Sciatic nerve (tissue), 2 donors: ENCODE measurements at regions not wholly inside any gene's neighbourhood (a gene's known extent, or its start where the extent isn't known, plus 50 kb on each side); places are given as distances from the start of the nearest gene placed in this dataset.
"Not testable (repeated sequence)": the region's sequence is repeated elsewhere in the genome, so short reads cannot be mapped to it uniquely, and the experiment has no call there.

Experiments
- ATAC-seq: fragments of 200-7000 bp; cut with Tn5 transposase; one replicate; pipeline ENCODE4 v1.9.1; 2020; ENCODE audit warnings: mild to moderate bottlenecking, moderate library complexity
- DNase-seq: peaks from one replicate; pipeline ENCODE4 v3.0.0-alpha.2; 2020; ENCODE audit warnings: low spot score
- intact Hi-C: fragments of 100-400 bp; cut with DNase I; formaldehyde crosslinking; loops from one replicate; pipeline ENCODE4 v1.14.2; 2022
- donor health status: DM: no; HTN: no; CAD: no.
- donor health status: DM: no; HTN: no; CAD: no.

DNA sequence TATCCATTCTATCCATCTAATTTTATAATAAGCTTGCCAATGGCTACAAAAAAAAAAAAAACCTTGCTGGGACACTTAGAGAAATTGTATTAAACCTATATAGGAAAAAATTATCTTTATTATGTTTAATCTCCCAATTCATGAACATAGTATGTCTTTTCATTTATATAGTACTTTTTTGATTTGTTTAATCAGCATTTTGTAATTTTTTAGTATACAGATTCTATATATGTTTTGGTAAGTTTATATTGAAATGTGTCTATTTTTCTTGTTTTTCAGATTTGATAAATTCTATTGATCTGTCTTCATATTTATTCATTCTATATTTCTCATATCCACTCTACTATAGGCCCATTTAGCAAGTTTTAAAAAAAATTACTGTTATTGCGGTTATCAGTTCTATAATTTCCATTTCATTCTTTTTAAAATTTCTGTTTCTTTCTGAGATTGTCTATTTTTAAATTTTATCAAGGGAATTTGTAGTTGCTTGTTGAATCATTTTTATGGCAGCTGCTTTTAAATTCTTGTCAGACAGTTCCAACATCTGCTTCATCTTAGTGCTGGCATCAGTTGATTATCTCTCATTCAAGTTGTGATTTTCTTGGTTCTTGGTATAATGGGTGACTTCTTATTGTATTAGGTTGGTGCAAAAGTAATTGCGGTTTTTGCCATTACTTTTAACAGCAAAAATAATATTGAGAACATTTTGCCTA is 170.1 kb upstream of the S1PR3 start:
- ATAC-seq (peak; percentile 31), DNase-seq (no peak)
- intact Hi-C loops, result no loop called here

DNA sequence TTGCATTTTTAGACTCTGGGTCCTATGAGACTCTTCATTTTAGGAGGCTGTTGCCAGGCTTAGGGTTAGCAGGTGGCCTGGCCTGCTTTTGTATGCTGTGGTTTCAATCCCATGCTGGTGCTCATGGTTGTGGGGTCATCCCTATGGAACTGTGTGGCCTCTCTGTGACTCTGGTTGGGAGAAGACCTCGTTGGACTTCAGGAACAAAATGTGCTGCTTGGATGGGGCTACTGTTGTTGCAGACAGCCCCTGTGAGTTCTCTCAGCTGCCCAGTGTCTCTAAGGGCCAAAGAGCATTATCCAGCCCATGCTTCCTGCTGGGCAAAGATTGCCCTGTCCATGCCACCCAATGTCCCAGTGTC is 169.5 kb upstream of the S1PR3 start:
- ATAC-seq, result peak; percentile 47
- no peak for DNase-seq
- intact Hi-C loops, result no loop called here

DNA sequence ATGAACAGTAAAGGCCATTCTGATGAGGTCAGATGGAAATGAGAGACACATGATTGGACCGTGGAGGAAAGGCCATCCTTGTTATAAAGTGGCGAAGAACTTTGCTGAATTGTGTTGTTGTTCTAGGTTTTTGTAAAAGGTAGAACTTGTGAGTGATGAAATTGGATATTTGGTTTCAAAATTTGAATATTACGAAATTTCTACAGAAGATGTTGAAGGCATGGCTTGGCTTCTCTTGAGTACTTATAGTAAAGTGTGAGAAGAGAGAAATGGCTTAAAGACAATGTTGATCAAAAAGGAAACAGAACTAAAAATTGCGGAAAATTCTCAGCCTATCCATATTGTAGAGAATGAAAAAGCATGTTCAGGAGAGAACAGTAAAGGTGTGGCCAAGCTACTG is 166.6 kb upstream of the S1PR3 start:
- intact Hi-C loops, result no loop called here
- DNase-seq (no peak), ATAC-seq (no peak)

DNA sequence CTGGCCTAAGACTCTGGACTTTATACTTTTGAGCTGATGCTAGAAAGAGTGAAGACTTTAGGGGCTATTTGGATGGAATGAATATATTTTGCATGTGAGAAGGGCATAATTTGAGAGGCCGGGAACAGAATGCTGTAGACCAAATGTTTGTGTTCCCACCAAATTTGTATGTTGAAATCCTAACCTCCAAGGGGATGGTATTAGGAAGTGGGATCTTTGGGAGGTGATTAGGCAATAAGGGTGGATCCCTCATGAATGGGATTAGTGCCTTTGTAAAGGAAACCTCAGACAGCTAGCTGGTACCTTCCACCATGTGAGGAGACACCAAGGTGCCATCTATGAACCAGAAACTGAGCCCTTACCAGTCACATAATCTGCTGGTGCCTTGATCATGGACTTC is 165.1 kb upstream of the S1PR3 start:
- ATAC-seq (no peak), DNase-seq (no peak)
- intact Hi-C loops, result no loop called here

DNA sequence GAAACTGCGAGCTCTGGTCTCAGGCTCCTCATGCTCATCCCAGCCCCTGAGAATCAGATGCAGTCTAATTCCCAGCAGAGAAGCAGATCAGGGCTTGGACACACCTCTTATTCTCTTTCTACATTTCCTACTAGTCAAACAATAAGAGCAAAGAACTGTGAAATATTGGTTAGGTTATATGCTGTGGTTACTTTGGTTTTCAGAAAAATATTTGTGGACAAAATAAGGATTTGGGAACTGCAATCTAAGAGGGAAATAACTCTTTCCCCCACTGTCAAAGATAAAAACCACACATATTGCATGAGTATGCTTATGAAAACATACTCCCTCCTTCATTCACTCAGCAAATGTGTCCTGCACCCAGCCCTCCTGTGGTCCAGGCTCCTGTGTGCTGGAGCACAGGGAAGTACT is 164.5 kb upstream of the S1PR3 start:
- no peak for ATAC-seq

DNA sequence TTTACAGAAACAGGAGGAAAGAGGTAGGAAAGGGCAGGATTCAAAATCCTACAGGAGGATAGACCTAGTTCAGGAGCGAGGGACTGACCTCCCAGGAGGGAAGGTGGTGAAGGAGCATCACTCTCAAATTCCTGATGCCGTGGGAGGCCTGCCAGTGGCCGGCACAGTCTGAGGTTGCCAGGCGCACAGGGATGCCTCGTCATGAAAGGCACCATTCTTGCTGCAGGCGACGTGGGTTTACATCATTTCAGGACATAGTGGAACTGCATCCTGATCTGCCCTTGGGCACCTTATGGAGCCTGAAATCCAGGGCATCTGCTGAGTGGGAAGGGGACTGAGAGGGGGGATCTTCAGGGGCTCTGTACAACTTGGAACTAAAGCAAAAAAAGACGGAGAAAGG is 163.2 kb upstream of the S1PR3 start:
- ATAC-seq (peak; percentile 9), DNase-seq (no peak)
- intact Hi-C loops, result no loop called here

More for the DNA sequence above, 164.5 kb upstream of the S1PR3 start:
- no peak for DNase-seq
- intact Hi-C loops, result no loop called here

DNA sequence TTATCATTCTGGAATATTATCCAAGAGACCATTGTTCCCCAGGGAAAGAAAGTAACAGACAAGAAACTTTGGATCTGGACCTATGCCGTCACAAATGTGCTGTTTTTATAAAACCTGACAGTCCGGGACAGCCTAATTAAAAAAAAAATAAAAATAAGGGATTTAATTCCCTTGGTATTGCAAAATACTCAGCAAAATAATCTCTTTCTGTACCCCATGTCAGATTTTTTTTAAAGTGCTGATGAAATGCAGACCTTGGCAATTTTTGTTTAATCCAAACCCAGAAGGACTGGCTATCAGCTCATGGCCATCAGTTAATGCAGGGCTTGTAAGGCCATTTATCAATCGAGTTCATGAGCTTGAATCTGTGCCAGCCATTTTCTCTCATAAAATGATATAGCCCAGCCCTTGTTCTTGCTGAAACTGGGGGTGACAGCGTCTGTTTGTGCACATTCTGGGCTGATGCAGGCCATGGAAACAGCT is 162.7 kb upstream of the S1PR3 start:
- intact Hi-C loops, result no loop called here
- peak; percentile 65 for ATAC-seq
- DNase-seq, result no peak

DNA sequence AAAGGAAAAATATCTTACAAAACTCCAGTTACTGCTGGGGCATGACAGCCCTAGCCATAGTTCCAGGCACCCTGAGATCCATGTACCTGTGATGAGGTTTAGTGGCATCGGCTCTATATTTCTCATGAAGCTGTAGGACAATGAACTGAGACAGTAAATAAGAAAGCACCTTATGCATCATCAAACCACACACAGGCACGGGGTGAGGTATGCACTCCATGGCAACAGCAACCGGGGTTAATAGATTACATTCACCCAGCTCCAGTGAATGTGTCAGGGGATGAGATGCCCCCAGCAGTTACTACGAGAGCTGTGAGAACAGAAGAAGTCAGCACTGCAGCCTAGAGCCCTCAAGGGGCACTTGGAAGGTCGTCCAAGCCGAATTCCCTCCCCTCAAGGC is 162.0 kb upstream of the S1PR3 start:
- ATAC-seq, result no peak

DNA sequence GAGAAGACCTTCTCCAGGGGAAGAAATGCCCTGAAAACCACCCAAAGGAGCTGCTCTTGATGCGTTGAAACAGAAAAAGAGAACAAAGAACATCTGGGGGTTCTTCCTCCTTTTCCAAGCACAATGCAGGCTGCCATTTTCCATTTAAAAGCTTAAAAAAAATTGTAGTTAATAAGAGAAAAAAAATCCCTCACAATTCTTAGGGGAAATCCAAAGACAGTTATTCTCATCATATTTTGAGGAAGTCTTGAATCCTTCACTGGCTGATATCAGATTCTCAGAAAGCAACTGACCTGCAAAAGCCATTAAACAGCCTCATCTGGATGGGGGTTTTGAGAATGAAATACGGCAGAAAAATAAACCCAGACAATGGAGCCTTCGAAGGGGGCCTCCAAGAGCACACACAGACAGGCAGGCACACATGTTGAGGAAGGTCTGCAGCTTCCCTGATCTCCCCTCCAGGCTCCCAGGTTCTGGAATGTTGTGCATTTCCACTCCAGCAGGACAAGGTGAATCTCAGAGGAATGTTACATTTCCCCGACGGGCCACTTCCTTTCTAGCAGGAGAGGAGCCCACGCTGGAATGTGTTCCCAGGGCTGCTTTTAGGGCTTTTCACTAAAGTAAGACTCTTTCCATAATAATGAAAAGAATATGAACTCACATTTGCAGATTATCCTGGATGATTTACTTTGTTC is 159.4 kb upstream of the S1PR3 start:
- intact Hi-C loops, result no loop called here
- ATAC-seq (no peak), DNase-seq (no peak)

More for the DNA sequence above, 162.0 kb upstream of the S1PR3 start:
- intact Hi-C loops, result no loop called here
- no peak for DNase-seq

DNA sequence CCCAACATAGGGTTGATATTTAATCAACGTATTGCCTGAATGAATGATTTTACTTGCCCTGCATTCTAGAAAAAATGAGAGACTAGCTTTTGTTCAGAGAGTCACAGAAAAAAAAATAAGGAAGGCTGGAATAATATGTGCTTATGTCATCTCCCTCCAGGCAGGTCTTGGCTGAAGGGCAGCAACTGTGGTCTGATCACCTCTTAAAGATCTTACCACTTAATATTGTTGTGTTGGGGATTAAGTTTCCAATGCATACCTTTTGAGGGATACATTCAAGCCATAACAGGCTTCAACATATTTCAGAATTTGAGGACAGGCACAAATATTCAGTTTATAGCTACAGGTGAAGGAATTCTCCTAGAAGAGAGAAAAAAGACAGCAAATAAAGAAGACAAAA is 157.3 kb upstream of the S1PR3 start:
- intact Hi-C loops, result no loop called here
- DNase-seq (no peak), ATAC-seq (no peak)

DNA sequence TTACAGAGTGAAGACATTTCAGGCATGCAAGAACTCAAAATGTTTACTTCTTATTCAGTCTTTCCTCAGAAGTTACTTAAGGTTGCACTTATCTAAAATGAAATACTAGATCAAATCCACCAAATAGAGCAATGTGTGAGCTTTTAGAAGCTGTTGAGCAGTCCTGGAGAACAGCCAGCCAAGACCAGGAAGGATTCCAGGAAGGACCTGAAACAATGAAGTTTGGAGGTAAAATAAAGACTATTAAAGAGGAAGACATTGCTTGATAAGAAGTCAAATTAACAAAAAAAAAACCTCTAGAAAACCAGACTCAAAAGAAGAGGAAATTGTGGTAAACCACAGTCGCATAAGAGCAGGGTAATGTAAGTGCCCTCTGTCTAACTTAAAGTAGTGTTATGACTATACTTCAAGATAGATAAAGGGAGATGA is 156.2 kb upstream of the S1PR3 start:
- ATAC-seq (peak; percentile 45), DNase-seq (no peak)
- intact Hi-C loops, result no loop called here

DNA sequence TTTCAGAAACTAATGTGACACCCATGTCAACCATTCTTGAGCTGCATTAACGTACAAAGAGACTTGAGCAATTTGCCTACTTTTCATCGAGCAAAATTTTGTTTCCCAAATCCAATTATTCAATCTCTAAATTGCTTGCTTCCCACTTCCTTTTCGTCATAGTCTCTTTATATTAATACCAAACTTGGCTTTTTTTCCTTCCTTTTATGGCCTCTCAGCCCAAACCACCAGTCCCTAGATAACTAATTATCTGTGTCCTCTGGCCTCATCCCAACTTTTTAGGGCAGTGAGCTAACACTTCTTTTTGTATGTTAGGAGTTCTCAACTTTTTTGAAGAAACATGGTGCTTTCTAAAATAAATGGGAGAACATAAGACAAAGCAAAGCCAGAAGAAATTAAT is 155.5 kb upstream of the S1PR3 start:
- DNase-seq, result no peak
- intact Hi-C loops, result no loop called here
- ATAC-seq, result peak; percentile 94

DNA sequence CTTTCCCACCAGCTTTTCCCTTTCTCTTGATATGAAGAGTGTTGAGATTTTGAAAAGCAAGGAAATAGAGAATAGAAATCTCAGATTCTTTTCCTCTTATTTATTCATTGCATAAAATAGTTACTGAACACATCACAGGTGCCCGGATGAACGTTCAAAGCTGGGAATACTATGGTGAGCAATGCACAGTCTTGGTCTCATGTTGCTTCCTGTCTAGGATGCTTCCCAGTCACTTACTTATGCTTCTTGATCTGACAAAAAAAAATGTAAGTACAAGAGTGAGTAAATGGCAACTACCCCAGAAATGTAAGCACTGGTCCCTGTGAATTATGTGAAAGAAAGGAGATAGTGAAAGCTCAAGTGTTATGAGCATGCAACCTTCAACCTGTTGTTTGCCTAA is 153.5 kb upstream of the S1PR3 start:
- no peak for ATAC-seq
- DNase-seq, result no peak
- intact Hi-C loops, result no loop called here

DNA sequence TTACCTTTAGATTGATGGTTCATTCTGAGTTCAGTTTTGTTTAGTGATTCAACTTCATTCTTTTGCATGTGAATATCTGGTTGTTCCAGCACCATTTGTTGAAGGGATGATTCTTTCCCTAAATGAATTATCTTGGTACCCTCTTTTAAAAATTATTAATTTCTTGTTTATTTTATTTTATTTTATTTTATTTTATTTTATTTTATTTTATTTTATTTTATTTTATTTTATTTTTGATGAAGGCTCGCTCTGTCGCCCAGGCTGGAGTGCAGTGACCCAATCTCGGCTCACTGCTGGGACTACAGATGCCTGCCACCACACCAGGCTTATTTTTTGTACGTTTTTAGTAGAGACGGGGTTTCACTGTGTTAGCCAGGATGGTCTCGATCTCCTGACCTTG is 141.4 kb upstream of the S1PR3 start:
- ATAC-seq, intact Hi-C loops, DNase-seq: not testable (repeated sequence)

DNA sequence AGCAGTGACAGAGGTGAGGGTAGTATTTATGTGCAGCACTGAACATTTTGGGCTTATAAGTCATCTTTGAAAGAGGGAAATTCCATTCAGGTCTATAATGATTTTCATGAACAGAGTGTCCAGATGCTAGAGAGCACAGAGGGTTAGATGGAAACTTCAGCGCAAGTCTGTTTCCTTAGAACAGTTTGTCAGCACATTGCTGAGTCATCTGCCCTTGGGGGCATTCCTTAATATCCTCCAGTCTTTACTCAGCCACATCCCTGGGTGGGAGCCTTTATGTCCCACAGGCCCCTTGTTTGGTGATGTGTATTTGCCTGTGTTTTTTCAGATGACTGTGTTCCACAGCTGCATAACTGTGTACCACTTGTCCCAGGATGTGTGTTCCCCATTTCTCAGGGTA is 138.5 kb upstream of the S1PR3 start:
- ATAC-seq (peak; percentile 95), DNase-seq (no peak)
- intact Hi-C loops, result no loop called here

DNA sequence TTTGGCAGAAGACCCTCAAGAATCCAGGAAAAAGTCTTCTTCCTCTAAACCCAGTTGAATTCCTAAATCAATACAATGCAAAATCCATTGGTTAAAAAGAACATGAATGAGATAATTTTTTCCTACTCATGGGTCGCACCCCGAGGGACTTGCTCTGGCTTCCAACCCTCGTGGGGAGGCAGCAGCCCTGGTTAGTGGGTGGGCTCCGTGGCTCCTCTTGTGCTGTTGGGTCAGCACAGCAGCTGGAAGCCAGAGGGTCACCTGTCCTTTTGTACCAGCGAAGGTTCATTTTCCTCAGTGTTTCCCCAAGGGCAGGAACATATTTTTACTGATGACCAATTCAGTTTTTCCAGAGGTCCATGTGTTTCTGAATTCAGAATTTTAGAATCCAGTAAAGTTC is 120.6 kb upstream of the S1PR3 start:
- DNase-seq (no peak), ATAC-seq (peak; percentile 82)
- intact Hi-C loops, result no loop called here

DNA sequence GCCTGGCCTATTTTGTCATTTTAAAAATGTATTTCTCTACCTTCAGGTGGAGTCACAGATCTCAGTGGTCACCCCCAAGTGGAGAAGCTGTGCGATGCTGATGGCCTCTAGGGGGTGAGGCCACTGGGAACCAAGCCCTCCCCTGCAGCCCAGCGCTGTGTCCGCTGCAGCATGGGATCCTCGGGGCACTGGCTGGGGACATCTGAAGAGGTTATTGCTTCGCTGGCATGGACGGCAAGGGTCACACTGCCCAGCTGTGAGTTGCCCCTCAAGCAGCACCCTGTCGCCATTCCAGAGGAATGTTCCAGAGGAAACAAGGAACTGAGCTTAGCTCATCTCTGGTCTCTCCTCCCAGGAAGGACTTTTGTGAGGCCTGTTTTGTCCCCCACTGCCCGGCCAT is 119.6 kb upstream of the S1PR3 start:
- ATAC-seq (peak; percentile 18), DNase-seq (no peak)
- intact Hi-C loops, result no loop called here

DNA sequence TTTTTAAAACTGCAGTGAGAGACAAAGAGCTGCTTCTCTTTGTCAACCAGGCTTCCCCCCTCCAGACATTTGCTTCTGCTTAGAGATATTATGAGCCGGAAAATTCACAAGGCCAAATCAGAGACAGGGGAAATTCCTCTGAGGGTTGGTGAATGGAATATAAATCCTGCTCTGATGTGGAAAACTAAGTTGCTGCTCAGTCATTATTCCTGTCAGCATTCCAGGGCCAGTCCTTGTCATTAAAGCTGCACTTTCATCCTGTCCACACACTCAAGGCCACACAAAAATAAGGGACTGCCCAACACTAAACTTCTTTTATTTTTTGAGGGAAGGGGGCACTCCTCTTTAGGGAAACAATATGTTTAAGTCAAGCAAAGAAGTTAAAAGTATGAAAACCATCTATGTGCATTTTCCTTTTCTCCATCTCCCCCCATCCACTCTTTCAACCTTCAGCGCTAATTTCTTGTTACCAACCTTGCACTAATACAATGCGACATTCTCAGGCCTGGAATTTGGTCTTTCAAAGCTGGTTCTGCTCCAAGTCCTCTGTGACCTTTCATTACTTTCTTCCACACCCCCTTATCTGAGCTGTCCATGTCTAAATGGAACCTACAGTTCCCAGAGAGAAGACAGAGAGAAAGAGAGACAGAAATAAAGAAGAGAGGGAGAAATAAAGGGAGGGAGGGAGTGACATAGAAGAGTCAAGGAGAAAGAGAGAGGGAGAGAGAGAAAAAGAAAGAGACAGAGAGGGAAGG is 118.9 kb upstream of the S1PR3 start:
- ATAC-seq (peak; percentile 70), DNase-seq (no peak)
- intact Hi-C loops, result no loop called here

DNA sequence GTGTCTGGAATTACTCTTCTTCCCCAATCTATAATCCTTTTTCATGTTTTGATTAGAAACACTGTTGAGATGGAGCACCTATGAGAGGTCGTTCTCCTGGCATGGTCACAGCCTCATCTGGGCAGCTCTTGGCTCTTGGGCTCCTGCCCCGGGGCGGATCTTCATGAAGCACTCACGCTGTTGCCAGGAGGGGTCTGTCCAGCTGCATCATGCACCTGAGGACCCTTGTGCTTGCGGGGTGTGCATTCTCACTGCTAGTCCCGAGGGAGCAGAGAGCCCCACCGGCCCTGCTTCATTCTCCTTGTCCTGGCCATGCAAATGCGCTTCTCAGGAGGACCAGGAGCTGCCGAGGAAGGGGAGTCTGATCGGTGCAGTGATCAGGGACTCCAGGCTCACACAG is 117.6 kb upstream of the S1PR3 start:
- no peak for ATAC-seq
- no peak for DNase-seq
- intact Hi-C loops, result no loop called here

DNA sequence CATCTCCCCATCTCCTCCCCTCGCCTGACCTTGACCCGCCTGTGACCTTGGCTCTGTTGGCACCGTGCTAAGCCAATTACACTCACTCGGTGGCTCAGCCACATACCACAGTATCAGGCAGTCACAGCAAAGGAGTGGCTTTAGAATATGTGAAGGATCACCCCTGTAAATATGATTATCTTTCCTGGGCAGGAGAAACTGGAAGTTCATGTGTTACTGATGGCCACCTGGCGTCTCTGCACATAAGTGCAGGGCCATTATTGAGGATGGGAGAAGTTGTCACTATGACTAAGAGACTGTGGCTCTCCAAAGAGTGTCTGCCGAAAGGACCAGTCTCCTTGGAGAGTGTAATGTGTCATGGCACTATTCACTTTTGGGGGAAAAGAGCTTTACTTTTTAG is 116.9 kb upstream of the S1PR3 start:
- ATAC-seq, result peak; percentile 14
- no peak for DNase-seq
- intact Hi-C loops, result no loop called here
